ENCODE measurements at regions not wholly inside any gene's neighbourhood (a gene's known extent, or its start where the extent isn't known, plus 50 kb on each side); places are given as distances from the start of the nearest gene placed in this dataset.

DNA sequence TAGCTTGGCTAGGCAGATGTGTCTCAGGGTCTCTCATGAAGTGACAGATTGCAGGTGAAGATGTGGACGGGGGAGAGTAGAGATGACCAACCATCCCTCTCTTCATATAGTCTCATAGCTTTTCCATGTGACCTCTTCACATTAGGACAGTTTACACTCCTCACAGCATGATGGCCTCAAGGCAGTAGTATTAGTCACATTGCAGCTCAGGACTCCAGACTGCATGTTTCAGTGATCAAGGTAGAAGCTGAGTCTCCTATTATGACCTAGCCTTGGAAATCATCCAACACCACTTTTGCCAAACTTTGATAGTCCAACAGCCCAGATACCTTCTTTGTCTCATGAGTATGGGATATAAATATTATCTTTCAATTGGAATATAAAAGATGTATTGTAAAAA, 147.7 kb downstream of the GASK1B start:
- TF ChIP-seq, protein P1, sequence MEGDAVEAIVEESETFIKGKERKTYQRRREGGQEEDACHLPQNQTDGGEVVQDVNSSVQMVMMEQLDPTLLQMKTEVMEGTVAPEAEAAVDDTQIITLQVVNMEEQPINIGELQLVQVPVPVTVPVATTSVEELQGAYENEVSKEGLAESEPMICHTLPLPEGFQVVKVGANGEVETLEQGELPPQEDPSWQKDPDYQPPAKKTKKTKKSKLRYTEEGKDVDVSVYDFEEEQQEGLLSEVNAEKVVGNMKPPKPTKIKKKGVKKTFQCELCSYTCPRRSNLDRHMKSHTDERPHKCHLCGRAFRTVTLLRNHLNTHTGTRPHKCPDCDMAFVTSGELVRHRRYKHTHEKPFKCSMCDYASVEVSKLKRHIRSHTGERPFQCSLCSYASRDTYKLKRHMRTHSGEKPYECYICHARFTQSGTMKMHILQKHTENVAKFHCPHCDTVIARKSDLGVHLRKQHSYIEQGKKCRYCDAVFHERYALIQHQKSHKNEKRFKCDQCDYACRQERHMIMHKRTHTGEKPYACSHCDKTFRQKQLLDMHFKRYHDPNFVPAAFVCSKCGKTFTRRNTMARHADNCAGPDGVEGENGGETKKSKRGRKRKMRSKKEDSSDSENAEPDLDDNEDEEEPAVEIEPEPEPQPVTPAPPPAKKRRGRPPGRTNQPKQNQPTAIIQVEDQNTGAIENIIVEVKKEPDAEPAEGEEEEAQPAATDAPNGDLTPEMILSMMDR (IDR thresholded peaks at IDR 0.05), result no peak
- no peak for TF ChIP-seq POLR2A (IDR thresholded peaks at IDR 0.05)

Measured in esophagus squamous epithelium (tissue), 4 donors.